HuH-7 (cell line): ENCODE measurements at regions not wholly inside any gene's neighbourhood (a gene's known extent, or its start where the extent isn't known, plus 50 kb on each side); places are given as distances from the start of the nearest gene placed in this dataset.

Experiments used
- DNase-seq: peaks from one replicate; pipeline ENCODE4 v3.0.0; 2011; ENCODE audit warnings: low spot score

DNA sequence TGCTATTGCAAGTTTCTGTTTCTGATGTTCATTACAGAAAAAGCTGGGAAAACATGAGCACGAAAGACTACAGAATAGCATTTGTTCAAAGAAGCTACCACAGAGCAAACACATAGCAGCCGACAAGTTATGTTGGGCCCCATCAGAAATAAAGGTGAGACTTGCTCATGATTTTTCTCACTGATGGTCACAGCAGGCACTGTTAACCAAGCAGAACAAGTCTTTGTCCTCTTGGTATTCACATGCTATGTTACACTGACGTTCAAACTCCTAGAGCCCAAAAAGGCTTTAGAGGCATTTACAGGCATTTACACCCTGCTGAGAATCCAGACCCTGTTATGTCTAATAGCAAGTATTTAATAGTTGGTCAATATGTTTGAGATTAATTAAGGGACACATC, 235.0 kb upstream of the HNMT start:
- DNase-seq, result no peak

DNA sequence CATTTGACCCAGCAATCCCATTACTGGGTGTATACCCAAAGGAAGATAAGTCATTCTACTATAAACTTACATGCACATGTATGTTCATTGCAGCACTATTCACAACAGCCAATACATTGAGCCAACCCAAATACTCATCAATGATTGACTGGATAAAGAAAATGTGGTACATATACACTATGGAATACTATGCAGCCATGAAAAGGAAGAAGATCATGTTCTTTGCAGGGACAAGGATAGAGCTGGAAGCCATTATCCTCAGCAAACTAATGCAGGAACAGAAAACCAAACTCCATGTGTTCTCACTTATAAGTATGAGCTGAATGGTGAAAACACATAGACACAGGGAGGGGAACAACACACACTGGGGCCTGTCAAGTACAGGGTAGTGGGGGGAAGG, 226.7 kb upstream of the HNMT start:
- DNase-seq, result no peak

DNA sequence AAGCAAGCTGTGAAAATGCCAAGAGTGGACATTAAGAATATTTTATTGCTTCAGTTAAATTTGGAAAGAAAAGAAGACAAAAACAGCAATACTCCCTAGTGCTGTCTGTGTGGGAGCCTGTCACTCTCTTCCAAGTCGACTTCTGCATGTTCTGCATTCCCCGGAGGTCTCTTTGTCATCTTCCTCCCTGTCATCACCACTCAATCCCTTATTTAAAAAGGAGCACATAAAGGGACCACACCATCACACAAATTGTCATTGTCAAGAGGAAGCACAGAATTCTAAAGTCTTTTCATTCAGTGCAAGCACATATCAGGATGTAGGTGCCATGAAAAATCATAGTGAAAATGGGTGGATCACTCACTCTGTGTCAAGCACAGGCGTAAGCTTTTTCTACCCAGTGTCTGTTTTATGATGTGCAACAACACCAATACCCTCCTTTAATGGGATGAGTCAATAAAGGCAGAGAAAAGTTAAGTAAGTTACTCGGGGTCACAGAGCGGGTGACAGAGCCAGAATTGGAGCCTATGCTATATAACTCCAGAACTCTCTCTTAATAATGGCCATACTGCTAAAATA, 222.4 kb upstream of the HNMT start:
- no peak for DNase-seq

GRCh38 chr2:137747509-137747908, 216.8 kb upstream of the HNMT start:
- DNase-seq, result no peak

DNA sequence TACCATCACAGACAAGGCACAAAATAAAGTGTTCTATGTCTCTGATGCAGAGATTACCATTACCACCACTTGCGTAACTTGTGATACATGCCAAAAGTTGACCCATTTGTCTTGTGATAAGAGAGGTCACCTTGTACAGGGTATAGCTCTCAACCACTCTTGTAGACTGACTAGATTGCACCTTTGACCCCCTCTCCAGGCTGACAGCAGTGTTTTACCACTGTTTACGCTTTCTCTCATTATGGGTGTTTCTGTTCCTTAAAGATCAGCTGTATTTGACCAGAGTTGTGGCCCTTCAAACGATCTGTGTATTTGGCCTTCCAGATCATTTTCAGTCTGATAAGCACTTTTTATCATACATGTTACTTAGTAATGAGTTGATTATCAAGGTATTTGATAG, 215.7 kb upstream of the HNMT start:
- DNase-seq, result peak; percentile 10

DNA sequence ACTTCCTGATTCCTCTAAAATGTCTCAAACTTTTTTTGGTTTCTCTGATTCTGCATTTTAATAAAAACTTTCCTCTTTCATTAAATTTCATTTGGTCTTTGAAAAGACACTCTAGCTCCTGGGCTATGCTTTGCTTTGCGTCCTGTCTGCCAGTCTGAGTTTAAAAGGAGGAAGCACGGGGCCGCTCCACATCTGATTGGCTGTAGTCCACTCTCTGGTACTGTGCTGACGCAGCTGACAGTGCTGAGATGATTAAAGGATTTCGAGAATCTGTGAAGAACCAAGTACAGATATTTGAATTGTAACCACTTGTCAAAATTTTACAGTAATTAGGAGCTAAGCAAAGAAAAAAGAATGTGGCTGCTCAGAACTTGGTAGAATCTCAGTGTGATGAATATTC, 199.6 kb upstream of the HNMT start:
- DNase-seq, result no peak

DNA sequence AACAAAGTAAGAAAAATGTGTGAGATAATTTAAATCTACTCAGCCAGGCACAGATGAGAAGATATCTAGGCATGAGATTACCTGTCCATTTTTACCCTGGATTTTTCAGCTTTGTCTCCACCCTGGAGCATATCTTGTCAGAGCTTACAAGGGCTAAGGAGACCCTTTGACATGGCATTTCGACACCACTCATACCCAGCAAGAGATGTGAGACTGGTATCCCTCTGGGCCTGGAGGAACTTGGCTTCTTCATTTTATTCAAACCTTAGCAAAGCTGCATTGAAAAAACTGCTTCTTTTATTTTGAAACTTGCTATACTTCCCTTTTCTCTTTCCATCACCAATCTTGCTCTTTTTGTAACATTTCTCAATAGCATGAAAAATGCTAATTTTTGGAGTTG, 194.9 kb upstream of the HNMT start:
- DNase-seq, result no peak

- no peak for DNase-seq
Observed at GRCh38 chr2:137770166-137770565, 194.1 kb upstream of the HNMT start.

- no peak for DNase-seq
Observed at GRCh38 chr2:137771064-137771463, 193.2 kb upstream of the HNMT start.

DNA sequence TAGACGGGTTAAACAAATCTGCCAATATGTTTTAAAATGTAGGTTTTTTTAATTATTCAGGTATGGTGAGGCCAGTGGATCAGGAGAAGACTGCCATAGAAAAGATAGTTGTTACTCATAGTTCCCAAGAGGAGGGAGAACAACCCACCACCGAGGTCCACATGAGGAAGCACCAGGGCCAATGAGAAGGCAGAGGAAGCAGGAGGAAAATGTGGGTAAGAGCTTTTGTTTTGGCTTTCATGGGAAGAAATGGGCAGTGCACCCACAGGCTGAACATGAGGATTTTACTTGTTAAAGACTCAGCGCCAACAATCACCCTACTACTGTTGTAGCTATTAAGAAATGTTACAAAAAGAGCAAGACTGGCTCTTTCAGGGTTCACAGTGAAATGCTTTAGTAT, 191.8 kb upstream of the HNMT start:
- no peak for DNase-seq

DNA sequence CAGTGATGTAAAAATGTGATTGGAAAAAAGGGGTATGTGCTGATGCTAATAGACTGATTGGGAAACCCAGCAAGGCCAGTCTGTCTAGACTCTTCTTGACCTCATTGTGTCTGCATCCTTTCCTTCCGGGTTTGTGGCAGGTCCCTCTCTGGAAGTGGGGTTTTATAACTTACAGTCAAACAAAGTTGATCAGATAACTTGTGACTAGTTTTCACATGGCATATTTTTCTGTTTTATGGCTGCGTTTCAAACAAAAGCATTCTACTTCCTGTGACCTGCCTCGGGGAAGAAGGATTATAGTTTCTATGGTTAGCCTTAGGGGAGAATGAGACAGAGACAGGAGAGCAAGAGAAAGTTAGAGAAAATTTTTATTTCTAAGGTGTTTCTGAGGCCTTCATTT, 188.7 kb upstream of the HNMT start:
- no peak for DNase-seq

GRCh38 chr2:137776697-137777096, 187.6 kb upstream of the HNMT start:
- no peak for DNase-seq

- no peak for DNase-seq
Observed at GRCh38 chr2:137797641-137798040, 166.6 kb upstream of the HNMT start.

DNA sequence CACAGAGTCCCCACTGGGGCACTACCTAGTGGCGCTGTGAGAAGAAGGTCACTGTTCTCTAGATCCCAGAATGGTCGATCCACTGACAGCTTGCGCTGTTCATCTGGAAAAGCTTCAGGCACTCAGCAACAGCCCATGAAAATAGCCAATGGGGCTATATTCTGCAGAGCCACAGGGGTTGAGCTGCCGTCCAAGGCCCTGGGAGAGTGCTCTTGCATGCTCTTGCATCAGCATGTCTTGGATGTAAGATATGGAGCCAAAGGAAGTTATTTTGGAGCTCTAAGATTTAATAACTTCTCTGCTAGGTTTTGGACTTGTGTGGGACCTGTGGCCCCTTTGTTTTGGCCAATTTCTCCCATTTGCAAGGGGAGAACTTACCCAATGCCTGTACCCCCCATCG, 164.7 kb upstream of the HNMT start:
- DNase-seq, result no peak

DNA sequence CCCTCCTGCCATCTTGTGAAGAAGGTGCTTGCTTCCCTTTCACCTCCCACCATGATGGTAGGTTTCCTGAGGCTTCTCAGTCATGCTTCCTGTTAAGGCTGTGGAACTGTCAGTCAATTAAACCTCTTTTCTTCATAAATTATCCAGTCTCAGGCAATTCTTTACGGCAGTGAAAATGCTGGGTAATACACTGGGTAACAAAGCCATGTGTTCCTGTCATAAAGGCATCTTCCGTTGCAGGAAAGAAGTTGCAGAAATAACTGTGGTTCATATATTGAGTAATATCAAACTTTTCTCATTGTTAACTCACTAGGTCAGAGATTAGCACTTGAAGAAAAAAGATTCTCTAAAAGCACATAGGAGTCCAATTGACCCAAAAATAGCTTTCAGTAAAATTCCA, 163.9 kb upstream of the HNMT start:
- DNase-seq, result no peak

GRCh38 chr2:137801228-137801627, 163.0 kb upstream of the HNMT start:
- no peak for DNase-seq

- no peak for DNase-seq
Observed at GRCh38 chr2:137802038-137802437, 162.2 kb upstream of the HNMT start.

DNA sequence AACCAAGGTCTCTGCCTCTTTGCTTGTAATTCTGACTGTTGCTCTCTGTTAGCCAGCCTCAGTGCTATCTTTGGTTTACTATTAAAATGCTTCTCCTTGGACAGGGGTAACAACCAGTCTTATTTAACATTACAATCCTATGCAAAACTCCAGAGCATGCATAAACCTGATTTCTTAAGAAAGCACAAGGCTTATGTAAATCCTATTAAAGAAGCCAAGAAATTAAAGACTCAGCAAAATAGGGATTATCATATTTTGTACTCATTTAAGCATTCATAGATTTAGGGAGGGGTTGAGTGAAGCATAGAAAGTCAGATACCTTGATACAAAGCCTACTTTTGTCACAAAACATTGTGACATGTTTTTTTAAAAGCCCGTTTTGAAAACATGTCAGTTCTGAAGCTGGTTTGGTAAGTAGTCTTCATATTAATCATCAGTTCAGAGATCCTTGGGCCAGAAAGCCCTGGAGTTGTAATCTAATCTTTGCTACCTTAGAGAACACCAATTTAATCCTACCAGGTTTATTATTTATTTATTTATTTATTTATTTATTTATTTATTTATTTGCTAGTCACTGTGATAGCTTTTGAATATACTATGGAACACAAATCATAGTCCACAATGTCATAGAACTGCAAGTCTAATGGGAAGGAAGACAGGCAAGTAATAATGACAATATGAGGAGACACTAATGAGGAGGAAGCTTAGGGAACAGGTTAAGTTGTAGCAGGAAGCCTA, 158.0 kb upstream of the HNMT start:
- no peak for DNase-seq

- no peak for DNase-seq
Observed at GRCh38 chr2:137809252-137809651, 155.0 kb upstream of the HNMT start.

- no peak for DNase-seq
Observed at GRCh38 chr2:137809837-137810236, 154.4 kb upstream of the HNMT start.

DNA sequence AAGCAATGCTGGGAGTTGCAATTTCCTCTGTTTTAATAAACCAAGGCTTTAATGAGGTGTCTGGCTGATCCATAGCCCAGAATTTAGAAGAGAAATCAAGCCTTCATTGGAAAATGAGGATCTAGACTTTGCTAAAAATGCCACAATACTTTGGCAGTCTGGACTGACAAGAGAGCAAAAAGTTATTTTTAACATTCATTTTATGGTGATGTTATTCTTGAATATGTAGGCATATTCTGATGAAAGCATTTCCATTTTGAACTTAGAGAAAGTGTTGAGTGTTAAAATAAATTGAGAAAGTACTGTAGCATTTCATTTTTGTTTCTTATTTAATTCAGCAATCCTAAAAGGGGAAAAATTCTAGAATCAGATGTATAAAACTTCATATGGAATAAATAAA, 151.8 kb upstream of the HNMT start:
- DNase-seq, result no peak

DNA sequence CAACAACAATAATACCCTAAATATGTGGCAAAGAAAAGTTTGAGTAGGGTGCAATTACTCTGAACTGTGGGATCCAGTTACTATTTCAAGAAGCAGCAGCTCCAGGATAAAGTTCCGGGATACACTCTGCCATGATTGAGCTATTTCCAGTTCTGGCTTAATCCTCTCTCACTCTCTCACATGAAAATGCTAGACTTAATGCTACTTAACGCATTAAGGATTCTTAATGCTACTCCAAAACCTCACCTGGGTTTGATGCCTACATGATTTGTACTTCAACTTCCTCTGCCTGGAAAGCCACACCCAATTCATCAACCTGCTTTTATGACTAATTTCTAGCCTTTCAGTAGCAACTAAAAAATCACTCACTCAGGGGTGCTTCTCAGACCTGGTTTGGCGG, 151.1 kb upstream of the HNMT start:
- DNase-seq, result no peak

- DNase-seq, result no peak
Observed at GRCh38 chr2:137817058-137817457, 147.2 kb upstream of the HNMT start.

GRCh38 chr2:137823196-137823595, 141.1 kb upstream of the HNMT start:
- DNase-seq, result no peak
